ENCODE measurements at regions not wholly inside any gene's neighbourhood (a gene's known extent, or its start where the extent isn't known, plus 50 kb on each side); places are given as distances from the start of the nearest gene placed in this dataset.

GRCh38 chr1:82870332-82870731 lies 1069.6 kb downstream of the ADGRL2 start:
- no peak for TF ChIP-seq CTCF (conservative IDR thresholded peaks at IDR 0.05)
- no peak for TF ChIP-seq ZFX (IDR thresholded peaks at IDR 0.05)

Measured in C4-2B (cell line).